ENCODE measurements at regions not wholly inside any gene's neighbourhood (a gene's known extent, or its start where the extent isn't known, plus 50 kb on each side); places are given as distances from the start of the nearest gene placed in this dataset.

DNA sequence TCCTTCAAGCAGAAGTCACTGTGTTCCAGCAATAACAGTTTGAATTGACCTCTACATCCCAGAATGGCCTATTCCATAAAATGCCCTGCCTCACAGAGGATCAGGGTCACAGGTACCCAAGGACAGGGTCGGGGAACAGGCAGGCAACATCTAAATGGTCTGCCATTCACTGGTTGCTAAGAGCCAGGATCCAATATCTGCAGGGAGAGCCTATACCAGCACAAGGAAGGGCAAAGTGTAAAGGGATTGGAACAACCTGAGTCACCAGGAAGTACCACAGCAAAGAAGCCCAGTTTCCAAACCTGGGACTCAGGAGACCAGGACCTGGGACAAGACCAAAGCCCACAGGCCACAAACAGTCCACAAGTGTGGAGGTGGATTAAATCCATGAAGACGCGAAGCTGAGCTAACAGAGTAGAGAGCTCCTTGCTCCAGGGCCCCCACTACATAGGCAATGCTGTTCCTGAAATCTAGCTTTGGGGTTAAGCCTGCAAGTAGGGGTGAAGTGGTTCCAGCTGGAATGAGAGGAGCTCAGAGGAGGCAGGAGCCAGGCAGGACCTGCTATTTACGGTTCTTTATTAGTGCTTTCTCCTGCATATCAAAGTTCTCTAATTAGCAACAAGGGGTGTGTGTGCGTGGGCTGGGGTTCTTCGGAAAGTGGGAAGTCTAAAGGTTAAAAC is 274.3 kb downstream of the BCL11B start:
- TF ChIP-seq YY1 (IDR thresholded peaks at IDR 0.05; ENCODE audit: insufficient read depth, insufficient read length), result no peak
- TF ChIP-seq ZNF274 (IDR thresholded peaks at IDR 0.05; ENCODE audit: low read depth, low read length), result no peak
- TF ChIP-seq SUZ12 (IDR thresholded peaks at IDR 0.05; ENCODE audit: extremely low read depth, insufficient read depth, insufficient read length), result no peak
